NOMO-1 treated with dmso at 0.1 percent for 144 hours (cell line): ENCODE measurements at regions not wholly inside any gene's neighbourhood (a gene's known extent, or its start where the extent isn't known, plus 50 kb on each side); places are given as distances from the start of the nearest gene placed in this dataset.

Experiments
- DNase-seq: peaks from one replicate; lab custom pipeline; 2025; ENCODE audit not compliant: unreplicated experiment; lab: John Stamatoyannopoulos, UW

DNA sequence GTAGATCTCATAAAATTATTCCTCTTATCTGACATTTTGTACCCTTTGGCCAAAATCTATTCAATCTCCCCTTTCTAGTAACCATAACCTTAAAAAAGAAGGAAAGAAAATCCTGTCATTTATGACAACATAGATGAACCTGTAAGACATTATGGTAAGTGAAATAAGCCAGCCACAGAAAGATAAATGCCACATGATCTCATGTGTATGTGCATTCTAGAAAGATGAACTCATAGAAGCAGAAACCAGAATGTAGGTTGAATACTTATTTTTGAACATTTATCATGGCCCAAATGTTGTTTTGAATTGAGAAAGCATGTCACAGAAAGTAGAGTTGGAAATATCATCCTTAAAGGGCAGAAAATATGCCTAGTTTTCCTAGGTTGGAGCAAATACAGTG lies 1053.6 kb downstream of the SLC6A15 start:
- DNase-seq, result no peak

DNA sequence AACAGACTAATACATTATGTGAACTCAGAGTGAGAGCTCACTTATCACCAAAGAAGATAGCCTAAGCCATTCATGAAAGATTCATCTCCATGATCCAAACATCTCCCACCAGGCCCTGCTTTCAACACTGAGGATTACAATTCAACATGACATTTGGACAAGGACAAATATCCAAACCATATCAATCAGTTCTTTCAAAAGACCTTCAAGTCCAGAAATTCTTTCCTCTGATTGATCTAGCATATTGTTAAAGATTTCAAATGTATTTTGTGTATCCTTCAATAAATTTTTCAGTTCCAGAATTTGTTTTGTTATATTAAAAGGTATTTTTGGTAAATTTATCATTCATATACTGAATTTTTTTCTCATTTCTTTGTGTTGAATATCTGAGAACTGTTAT lies 1055.8 kb downstream of the SLC6A15 start:
- DNase-seq, result no peak

DNA sequence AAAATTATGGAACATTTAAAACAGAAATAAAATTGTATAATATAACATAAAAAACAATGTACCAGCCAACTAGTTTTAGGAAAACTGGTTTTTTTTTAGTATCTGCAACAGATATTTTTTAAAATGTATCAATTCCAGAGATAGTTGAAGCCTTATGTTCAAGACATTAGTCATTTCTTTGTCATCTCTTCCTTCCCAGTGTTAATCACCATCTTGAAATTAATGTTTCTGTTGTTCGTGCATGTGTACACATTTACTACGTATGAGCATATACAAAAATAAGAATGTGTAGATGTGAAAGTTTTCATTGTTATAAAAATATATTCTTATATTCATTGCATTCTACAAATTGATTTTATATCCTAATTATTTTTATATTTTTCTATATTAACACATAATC lies 1062.1 kb downstream of the SLC6A15 start:
- DNase-seq, result no peak

DNA sequence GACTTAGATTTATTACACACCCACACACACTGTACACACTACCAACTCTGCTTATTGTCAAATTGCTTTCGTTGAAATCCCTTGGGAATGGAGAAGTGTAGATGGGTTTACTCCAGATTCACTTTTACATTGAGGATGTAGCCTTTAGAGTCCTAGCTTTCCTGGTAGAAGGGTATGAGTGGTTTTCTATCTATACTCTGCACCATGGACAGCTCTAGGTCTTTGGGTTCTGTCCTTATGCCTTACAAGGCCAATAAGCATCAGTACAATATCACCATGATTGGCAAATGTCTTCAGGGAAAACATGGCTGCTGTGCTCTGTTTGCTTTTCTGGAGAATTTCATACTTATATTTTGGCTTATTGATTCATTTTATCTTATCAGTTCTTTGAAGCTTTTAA lies 1063.9 kb downstream of the SLC6A15 start:
- no peak for DNase-seq

DNA sequence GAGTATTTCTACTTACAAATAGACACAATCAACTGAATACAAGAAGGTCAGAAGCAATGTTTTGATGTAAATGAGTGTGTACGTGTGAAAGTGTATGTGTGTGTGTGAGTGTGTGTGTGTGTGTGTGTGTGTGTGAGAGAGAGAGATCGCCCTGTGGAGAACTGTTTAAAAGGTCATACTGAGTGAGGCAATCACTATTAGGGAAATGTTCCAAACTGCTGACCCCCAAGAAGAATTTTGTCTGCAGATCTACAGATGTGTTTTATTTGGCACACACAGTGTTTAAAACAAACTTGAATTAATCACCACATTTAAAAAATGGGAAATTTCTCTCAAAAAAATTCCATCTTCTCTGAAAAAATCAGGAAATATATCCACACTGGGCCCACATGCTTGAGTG lies 1069.1 kb downstream of the SLC6A15 start:
- no peak for DNase-seq

DNA sequence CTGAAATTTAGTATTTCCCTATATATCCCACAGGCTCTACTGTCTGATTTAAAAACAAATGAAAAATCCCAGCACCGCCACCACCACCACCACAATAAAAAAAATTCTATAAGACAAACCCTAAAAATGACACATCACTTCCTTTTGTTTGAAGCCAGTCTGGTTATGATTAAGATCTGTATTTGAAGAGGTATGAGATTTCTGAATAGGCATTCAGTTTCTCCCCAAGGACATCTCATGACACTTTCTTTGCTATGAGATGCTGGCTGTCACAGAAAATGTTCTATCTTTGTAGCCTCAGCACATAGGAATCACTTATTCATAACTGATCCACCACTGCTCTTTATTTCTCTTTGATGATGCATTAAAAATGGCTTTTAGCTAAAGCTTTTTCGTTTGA lies 1071.0 kb downstream of the SLC6A15 start:
- DNase-seq, result no peak

DNA sequence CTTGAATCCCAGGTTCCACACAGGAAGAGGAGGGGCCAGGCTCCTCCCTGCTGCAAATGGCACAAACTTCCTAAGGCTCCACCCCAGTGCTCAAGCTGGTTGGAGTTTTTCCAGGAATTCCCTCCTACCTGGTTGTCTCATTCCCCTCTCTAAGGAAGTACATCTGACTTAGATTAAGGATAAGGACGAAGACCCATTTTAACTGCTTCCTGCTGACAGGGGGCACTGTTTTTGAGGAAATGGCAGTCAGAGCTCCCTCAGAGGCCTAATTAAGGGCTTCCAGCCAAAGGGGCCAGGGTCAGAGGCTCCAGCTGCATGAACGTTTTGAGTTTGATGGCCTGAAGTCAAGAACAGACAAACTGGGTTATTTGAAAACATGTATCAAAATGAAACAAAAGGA lies 1084.7 kb downstream of the SLC6A15 start:
- DNase-seq, result no peak

DNA sequence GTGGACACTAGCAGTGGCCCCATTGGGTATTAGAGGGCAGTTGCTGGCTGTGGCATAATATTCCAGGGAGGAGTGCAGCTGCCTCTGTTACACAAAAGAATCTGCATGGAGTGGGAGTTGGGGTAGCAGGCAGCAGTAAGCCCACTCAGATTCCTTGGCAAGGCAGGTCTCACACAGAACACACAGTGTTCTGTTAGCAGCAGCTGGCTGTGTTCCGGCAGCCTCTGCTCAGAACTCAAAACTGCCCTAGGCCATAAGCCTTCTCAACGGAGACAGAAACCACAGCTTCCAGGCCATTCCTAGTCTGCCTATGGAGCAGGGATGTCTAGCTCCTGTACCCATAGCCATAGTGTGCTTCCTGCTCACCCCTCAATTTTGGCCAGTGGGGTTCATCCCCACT lies 1085.4 kb downstream of the SLC6A15 start:
- DNase-seq, result no peak

DNA sequence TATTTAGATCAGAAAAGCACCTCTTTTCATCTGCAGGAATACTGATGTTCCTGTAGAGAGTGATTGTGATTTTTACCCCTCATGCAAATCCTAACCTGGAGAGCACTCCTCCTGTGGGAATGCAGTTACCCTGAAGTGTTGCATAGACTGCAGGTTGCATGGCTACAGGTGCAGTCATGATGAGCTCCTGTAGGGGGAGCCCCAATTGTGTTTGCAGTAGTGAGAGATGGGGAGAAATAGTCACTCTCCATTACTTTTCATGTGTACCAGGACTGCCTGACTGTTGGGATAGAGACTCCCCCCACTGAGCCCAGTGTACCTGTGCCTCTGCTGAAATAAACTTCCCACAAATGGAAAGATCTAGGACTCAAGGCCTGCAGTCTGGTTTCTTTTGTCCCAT lies 1086.5 kb downstream of the SLC6A15 start:
- DNase-seq, result no peak

DNA sequence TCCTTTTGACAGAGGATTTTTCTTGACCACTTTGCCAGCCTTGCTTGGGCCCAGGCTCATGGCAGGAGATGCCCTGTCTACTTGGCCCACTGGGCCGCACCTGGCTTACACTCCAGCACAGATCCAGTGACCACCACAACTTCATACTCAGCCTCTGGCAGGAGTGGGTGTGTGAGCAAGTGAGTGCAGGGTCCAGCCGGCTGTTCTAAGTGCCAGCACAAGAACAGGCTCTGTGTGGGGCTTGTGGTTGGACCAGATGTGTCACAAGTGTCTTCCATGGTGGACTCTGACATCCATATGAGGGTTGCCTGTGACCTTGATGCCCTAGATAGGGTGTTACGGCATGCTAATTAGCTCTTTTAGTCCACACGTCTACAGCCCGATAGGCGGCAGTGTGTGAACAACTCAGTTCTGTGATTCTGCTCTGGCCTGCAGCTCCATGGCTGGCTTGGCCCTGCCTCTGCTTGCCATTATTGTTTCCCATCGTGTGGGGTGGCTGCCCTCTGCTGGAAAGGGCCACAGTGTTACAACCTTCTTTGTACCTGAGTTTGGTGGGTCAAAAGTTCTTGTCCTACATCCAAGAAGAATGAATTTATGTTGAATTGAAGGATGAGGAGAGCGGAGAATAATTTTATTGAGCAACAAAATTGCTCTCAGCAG lies 1089.1 kb downstream of the SLC6A15 start:
- no peak for DNase-seq

DNA sequence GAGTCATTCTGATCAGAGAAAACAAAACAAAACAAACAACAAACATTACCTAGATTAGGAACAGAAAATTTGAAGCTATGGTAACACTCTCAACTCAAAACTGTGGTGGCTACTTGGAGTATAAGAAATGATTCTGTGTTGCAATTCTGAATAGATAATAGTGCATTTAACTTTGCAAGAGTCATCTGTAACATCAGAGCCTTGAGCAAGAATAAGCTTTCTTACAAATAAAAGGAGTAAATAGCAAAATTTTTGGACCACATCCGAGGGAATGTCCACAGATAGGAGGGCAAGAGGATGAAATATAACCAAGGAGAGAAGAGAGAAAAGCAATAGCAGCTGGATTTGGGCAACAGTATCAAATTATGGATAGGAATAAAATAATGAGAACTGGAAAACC lies 1090.6 kb downstream of the SLC6A15 start:
- DNase-seq, result no peak

DNA sequence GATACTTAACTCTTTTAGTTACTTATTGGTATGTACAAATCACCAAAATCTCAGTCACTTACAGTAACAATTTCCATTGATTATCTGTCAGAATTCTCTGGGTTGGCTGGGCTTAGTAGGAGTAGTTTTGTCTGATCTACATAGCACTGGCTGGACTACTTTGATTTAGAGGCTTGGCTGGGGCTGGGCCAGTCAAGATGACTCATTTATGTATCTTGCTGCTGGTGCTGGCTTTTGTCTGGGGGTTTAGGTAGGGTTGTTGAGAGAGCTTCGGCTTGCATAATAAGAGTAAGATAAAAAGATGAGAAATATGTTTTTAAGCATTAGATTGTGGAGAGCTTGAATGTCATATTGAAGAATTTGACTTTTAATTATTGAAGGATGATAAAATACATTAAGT lies 1093.7 kb downstream of the SLC6A15 start:
- DNase-seq, result no peak

DNA sequence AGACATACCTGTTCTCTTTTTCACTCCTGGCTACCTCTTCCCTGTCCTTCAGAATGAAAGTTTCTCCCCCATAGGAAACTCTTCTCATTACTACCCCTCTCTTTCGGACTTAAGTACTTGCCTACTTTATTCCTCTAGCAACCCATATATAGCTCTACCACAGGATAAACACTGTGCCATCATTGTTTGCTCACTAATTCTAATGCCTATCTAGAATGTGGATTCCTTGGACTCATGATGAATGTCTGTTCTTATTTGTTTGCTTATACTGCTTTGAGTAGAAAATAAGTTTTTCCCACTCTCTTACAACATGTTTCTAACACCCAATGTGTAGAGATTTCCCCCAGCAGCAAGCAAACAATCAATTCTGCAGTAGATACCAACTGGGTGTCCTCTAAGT lies 1094.9 kb downstream of the SLC6A15 start:
- DNase-seq, result no peak

DNA sequence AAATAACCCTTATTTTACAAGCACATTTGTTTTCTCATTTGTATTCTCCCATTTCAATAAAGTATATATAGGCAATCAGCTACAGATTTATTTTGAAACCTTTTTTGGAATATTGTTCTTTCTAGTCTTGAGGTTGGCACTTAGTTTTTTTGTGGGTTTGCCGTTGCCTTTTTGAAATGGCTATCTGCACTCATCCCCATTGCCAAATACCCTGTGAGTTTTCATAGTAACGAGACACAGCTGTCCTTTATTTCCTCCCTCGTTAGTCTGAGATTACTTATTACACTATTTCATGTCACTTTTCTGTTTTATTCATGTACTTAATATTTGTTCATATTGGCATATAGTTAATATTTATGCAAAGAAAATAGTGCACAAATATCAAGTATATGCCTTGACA lies 1104.0 kb downstream of the SLC6A15 start:
- DNase-seq, result no peak

DNA sequence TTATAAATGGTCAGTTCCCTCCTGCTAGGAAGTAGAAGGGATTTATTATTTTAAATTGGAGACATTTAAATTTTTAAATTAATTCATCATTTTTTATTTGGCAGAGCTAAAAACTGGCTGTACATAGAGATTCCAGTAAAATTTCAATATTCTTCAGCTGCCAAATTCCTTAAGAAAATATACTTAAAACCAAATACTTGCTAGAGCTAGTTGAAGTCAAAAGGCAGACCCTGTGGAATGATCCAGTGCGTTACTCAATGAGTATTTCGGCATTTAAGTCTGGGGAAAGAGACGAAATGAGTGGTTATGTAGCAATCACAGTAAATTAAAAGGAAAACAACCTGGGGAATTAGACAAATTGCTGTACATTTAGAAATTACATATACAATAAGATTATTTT lies 1104.7 kb downstream of the SLC6A15 start:
- no peak for DNase-seq

DNA sequence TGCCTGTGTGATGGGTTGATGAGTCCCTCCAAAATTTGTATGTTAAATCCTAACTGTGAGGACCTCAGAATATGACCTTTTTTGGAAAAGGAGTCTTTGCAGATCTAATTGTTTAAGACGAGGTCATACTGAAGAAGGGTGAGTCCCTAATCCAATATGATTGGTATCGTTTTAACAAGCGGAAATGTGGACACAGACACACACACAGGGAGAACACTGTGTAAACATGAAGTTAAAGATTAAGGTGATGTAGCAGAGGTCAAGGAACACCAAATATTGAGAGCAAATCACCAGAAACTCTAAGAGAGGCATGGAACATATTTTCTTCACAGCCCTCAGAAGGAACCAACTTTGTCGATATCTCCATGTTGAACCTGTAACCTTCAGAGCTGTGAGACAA lies 1106.7 kb downstream of the SLC6A15 start:
- DNase-seq, result no peak

DNA sequence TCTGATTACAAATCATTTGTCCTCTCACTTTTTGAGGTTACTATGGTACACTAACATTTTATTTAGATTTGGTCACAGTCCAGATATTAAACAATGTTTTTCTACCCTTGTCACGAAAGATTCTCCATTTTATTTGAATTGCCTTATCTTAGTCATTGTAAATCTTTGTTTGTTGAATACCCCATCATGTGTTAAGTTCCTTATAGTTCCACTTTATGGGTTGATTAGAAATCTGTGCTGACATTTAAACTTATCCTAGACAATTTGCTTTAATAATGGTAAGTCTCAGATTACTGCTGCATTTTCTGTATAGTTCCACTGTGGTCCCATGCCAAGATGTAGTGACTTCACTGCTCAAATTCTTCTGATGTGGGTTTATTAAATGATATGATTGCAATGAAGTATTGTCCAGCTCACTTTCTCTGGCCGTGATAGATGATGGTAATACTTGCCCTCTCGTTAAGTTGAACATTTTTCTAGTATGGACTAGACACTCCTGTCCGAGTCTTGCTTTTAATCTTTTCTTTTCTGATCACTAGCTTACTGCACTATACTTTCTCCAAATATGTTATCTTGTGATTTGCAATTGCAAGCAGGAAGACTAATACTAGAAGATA lies 1107.3 kb downstream of the SLC6A15 start:
- DNase-seq, result no peak

DNA sequence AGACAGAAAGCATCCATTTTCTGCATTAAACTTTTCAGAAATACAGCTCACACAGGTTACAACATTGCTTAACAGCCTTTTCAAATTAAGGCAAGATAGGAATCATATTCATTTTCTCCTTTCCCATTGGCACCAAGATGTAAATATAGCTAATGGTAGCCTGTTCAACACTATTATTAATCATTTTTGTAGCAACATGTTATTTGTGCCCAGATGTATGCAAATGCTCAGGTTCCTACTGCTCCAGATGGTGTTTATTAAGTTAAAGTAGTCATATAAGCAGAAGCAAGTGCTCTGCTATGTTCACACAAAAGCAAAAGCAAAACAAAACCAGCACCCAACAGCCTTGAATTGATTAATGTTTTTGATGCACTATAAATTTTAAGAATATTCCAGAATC lies 1110.6 kb downstream of the SLC6A15 start:
- DNase-seq, result no peak

DNA sequence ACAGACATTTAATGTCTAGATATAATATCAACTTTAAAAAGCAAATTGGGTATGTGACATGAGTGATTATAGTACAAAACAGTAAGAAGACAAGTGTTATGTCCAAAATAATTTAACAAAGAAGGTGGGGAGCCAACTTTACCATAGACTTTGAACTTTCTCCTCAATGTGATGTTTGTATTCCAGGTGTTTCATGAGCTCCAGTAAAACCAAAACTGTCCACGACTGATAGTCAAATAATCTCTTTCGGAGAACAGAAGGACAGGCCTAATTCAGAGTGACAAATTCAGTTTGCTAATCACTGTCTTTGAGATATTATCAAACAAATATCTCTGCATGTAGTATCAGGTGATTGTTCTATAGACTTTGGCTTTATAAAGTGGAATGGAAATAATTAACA lies 1112.6 kb downstream of the SLC6A15 start:
- DNase-seq, result no peak

DNA sequence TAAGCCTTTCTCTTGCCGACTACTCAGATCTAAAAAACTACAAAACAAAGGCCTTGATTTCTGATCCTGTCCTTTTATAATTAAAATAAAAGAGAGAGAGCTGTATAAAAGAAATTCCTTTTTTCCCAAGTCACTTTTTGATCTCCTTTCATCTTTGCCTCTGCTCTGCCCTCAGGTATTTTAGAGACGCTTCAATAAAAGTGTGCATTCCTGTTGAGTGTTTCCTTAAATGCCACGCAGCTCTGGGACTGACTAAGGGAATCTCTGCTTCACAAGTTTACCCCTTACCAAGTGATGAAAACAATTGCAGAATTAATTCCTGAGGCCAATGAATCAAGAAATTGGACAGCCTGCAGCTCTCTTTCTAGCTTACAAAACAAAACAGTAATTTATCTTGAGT lies 1109.8 kb downstream of the TMTC2 start:
- DNase-seq, result no peak

DNA sequence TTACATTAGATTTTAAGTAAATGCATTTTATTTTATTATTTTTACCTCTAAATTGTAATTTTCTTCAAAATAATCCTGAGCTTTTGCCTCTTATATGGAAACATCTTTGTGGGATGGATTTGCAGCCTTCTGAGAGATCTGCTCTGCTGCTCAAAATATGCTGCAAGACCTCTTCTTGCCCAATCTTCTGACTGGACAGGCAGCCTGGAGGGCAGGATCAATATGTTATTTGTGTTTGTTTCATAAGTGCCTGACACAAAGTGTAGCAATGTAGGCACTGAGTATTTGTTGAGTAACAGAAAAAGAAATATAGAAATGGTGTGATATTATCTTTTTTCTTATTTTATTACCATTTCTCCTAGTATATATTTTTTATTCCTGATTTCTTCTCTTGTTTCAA lies 1106.9 kb downstream of the TMTC2 start:
- no peak for DNase-seq

DNA sequence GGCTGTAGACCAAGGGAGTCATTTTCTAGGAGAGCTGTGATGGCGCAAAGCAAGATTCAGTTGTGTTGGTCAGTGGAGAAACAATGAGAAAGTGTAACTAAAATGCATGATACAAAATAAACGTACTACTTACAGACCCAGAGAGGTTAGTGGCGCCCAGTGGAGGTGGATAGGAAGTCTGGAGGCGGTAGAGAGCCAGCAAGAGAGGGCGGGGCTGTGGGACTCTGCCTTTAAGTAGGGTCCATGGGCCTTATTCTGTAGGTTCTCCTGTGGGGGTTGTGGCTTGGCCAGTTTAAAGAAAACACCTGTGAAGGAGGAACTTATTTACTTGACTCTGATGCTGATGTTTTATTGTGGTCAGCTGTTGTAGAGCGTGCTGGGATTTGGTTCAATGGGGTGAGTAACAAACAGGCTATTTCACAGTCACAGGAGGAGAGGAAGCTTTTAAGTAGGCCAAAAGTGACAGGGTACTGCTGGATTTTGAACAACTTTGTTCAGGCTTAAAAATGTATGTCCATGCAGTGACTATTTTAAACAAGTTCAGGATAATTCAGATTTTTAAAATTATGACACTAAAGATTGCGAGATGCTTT lies 1097.7 kb downstream of the TMTC2 start:
- DNase-seq, result no peak

DNA sequence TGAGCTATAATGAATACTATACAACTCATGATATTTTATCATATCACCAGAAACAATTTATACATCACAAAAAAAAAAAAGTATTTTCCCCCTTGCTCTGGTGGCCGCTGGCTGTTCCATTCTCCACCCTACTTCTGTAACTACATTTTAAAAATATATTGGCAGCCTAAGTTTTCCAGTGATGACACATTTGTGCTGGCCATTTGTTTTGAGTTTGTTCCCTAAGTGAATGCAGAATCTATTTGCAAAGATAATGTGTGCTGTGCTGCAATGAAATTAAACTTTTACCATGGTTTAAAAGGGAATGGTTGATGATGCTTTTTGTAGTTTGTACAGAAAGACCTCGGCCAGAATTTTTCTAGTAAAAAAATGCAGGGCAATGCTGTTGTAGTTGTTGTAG lies 1092.8 kb downstream of the TMTC2 start:
- no peak for DNase-seq
